ENCODE measurements at regions not wholly inside any gene's neighbourhood (a gene's known extent, or its start where the extent isn't known, plus 50 kb on each side); places are given as distances from the start of the nearest gene placed in this dataset.

GRCh38 chr11:129259931-129260348 lies 67.8 kb upstream of the ARHGAP32 start (continued):
- TF ChIP-seq CHD7 (IDR thresholded peaks at IDR 0.05; ENCODE audit: insufficient replicate concordance, low read length) (no peak), CBX5 (IDR thresholded peaks at IDR 0.05; ENCODE audit: low read depth, low read length) (no peak), MAX (IDR thresholded peaks at IDR 0.05) (no peak), POLR2A (IDR thresholded peaks at IDR 0.05; ENCODE audit: control extremely low read depth in 1 of 2, low read depth in 2 of 2, low read length in 2 of 2) (no peak)

All from H1 (cell line).